CD4-positive, alpha-beta T cell treated with Interleukin-12 subunit alpha and Interleukin-12 subunit beta, for 1 hour (primary cell): ENCODE measurements at regions not wholly inside any gene's neighbourhood (a gene's known extent, or its start where the extent isn't known, plus 50 kb on each side); places are given as distances from the start of the nearest gene placed in this dataset.
A peak's percentile ranks its signal among the peaks of the same experiment; 100 is the strongest.

Source experiments
- DNase-seq: peaks from one replicate; pipeline ENCODE4 v3.0.0-alpha.2; 2020

GRCh38 chr17:55632893-55633292, 89.8 kb downstream of the TMEM100 start:
- no peak for DNase-seq

GRCh38 chr17:55632236-55632635, 90.4 kb downstream of the TMEM100 start:
- no peak for DNase-seq

GRCh38 chr17:55629995-55630394, 92.7 kb downstream of the TMEM100 start:
- no peak for DNase-seq

GRCh38 chr17:55625521-55625920, 97.1 kb downstream of the TMEM100 start:
- DNase-seq: no peak

DNA sequence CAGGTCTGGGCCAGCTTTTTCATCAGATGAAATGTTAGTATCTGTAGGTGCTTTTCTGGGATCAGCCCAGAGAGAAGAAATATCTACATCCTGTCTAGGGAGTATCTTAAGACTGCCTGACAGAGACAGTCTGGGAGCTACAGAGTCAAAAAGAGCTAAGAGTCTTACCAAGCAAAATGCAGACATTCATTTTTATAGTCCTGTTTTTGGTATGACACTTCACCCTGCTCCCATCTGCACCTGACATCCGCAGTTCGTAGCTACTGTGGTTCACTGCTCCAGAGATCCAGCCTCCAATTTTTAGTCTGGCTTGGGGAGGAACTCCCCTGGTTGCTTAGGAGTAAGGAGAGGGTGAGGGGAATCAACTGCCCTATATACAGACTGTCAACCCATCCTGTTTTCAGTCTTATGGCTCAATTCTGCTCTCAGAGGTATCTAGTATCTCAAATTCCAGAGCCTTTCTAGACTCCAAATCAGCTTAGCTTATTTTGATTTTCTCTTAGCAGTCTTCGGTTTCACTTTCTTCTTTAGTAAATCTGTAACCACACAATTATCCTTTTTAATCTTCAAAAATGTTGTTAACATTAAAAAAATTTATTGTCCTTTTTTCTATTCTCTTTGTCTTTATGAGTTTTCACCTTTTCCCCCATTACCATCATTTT, 97.8 kb downstream of the TMEM100 start:
- no peak for DNase-seq

DNA sequence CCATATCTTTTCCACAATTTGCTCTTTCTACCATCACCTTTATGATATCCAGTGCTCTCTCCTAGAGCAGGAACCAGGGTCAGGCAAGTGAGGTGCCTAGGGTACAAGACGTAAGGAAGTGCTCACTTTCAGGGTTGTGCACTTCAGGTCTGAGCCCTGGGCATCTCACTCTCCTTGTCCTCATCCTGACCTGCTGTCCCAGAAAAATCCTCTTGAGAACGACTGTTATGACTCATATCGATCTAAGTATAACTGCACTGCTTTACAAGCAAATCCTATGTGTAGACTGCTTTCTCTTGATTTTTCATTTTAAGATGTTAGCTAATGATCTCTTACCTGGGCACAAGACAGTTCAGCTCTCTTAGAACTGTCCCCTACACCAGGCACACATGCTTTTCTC, 100.1 kb downstream of the TMEM100 start:
- DNase-seq: no peak

GRCh38 chr17:55620945-55621344, 101.7 kb downstream of the TMEM100 start:
- no peak for DNase-seq

GRCh38 chr17:55620023-55620422, 102.6 kb downstream of the TMEM100 start:
- DNase-seq: no peak

GRCh38 chr17:55617441-55617840, 105.2 kb downstream of the TMEM100 start:
- DNase-seq: no peak

- DNase-seq: no peak
These were observed 102.8 kb upstream of the SMIM36 start for GRCh38 chr17:55614061-55614460.

- no peak for DNase-seq
These were observed 101.5 kb upstream of the SMIM36 start for GRCh38 chr17:55612691-55613141.

DNA sequence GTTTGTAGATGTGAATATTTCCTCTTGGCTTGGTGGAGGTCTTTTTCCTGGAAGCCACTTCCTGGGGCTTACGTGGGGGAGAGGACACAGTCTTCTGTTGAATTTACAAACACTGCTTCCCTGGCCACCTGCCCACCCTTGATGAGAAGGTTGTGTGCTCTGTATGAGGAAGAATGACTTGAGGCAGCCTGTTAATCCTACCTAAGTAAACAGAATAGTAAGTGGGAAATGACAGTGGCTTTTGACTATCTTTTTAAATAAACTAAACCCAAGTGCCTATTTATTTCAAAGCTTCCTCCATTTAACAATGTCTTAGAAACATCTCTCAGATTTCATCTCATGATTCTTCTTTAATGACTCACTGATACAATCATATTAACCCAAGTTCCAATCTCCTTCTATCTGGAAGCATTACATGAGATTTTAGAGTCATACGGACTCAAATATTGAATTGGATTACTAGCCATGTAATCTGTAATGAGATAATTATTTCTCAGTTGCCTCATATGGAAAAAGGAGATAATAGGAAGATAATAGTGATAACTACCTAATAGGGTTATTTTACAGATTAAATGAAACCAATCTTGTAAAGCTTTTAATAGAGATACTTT, 96.6 kb upstream of the SMIM36 start:
- no peak for DNase-seq

DNA sequence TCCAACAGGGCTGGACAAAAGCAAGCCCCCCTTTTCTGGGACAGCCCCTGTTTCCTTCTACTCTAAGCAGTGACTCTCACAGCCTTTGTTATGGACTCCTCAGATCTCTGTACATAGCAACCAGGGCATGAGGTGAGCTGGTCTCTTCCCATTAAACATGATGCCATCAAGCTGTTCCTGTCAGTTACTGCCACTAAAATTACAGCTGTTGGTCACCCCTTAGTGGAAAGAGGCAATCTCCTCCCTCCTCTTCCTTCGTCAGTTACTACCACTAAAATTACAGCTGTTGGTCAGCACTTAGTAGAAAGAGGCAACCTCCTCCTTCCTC, 95.2 kb upstream of the SMIM36 start:
- DNase-seq: no peak

- no peak for DNase-seq
These were observed 94.6 kb upstream of the SMIM36 start for GRCh38 chr17:55605705-55606487.

DNA sequence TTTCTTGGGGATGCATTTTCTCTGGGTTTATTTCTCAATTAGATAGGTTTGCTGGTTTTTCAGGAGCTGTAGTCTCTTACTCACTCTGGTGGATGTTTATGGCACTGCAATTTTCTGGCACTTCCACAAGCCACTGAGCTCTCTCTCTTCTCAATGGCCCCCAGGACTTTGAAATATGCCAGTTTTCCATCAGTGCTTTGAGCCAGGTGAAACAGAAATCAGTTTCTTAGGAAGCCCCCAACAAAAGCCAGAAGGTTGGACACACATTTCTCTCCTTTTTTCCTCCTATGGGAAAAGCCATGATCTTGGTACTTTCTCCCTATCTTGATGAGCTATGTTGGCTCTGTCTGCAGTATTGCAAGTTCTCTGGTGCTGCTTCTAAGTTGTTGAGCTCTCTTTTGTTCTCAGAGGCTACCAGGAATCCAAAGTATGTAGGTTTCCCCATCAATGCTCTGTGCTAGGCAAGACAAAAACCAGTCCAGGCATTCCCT, 90.7 kb upstream of the SMIM36 start:
- DNase-seq: peak; percentile 48

DNA sequence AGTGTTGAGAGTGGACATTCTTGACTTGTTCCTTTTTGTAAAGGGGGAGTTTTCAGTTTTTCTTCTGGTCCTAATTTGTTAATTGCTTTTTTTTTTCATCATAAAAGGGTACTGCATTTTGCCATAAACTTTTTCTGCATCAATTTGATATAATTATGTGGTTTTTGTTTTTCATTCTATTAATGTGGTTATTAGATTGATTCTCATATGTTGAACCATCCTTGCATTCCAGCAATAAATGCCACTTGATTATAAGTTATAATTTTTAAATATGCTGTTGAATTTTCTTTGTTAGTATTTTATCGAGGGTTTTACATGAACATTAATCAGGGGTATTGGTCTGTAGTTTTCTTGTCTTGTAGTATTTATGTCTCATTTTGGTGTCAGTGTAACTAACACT, 87.2 kb upstream of the SMIM36 start:
- DNase-seq: no peak

DNA sequence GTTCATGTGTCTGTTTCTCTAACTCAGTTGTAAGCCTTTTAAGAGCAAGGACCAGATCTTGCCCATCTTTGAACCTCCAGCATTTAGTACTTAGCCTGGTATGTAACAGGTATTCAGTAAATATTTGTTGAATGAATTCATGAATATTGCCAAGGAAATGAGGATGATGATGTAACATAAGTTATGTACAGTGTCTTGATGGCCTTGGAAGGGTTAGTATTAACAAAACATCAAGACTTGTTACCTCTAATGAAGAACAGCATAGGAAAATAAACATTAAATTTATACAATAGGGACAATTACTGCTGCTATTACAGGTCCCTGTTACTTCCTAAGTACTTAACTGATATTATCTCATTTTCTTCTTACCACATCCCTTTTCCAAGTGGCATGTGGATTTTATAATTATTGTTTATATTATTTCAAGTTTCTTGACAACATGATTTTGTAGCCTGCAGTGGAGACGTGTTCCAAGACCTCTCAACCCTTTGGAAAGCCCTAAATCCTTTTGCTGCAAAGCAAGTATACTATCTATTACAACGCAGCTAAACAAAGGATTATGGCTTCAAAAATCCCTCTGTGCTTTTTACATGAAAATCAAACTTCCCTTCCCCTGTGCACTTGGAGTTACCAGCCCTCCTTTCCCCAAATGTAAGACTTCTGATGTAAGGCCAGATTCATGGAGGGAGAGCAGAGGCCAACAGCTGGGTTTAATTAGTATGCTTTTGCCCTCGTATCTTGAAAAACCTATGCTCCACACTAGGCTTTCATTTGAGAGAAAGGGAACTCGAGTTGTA, 77.4 kb upstream of the SMIM36 start:
- DNase-seq: no peak

DNA sequence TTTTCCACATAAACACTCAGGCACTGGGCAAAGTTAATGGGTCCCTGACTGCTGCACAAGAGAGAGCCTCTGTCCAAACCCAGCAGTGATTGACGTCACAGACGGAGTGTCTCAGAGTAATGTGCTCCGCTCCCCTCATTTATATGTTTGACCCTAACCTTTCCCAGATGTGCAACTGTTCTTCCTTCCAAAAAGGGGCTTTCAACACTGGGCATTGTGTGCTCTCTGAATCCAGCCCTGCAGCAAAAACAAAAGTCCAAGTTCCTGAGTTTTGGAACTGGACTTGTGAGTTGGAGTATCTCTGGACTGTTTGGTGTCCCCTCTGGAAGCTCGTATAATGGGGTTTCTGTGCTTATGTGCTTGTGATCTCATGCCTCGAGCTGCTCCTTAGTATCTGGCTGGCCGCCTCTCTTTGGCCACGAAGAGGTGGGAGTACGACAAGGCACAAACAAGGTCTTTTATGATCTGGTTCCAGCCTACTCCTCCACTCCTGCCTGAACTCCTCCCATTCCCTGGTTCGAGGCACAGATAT, 76.4 kb upstream of the SMIM36 start:
- DNase-seq: no peak

- peak; percentile 7 for DNase-seq
These were observed 74.4 kb upstream of the SMIM36 start for GRCh38 chr17:55585629-55586028.

GRCh38 chr17:55584861-55585260, 73.6 kb upstream of the SMIM36 start:
- no peak for DNase-seq

GRCh38 chr17:55584055-55584685, 72.9 kb upstream of the SMIM36 start:
- DNase-seq: no peak

DNA sequence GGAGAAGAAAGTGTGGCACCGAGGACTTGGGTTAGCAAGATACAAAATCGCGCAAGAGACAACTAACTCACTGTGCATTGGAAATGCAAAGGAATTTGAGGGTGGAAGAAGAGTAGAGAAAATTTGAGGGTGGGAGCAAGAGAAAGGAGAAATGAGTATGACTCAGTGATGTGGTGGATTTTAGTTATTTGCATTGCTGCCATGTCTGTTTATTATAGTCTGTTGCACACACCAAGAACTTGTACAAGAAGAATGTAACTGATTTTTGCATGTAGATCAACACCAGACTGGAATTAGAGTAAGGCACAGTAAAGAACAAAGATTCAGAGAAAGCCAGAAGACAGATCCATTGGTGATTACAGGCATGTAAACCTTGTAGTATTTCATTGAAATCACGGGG, 71.6 kb upstream of the SMIM36 start:
- no peak for DNase-seq
